ENCODE measurements at regions not wholly inside any gene's neighbourhood (a gene's known extent, or its start where the extent isn't known, plus 50 kb on each side); places are given as distances from the start of the nearest gene placed in this dataset.

DNA sequence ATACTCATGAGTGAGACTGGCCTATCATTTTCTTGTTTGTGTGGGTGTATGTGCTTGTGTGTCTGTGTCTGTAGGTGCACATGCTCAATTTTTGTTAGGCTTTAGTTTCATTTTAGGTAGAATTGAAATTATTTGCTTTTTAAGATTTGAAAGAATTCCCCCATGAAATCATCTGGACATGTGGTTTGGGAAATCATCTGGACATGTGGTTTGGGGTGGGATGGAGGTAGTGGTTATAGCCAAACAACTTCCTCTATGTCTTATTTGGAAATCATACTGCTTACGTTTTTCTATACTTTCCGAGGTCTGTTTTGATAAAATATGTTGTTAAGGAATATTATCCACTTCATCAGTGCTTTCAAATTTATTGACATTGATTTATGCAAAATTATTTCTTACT is 485.4 kb upstream of the CLINT1 start:
- TF ChIP-seq POLR2AphosphoS5 (IDR thresholded peaks at IDR 0.05; ENCODE audit: low read depth) (no peak), CTCF (IDR thresholded peaks at IDR 0.05; ENCODE audit: insufficient read depth, low read length) (no peak)
- no peak overlapping the region for H3K27ac ChIP-seq (replicated peaks)
- DNase-seq (ENCODE audit: low read depth in 1 of 2, low spot score in 1 of 2), result no peak
- H3K27me3 ChIP-seq (ENCODE audit: insufficient read depth, poor library complexity, severe bottlenecking), result no peaks in the 10 kb centered on the region
- no peak overlapping the region for H3K4me3 ChIP-seq (replicated peaks; ENCODE audit: insufficient read depth, low read length)

- Histone ChIP-seq H3K27ac (replicated peaks) (no peak overlapping the region), H3K4me3 (replicated peaks; ENCODE audit: insufficient read depth, low read length) (no peak overlapping the region), H3K27me3 (ENCODE audit: insufficient read depth, poor library complexity, severe bottlenecking) (no peaks in the 10 kb centered on the region)
- DNase-seq (ENCODE audit: low read depth in 1 of 2, low spot score in 1 of 2), result no peak
- no peak for TF ChIP-seq SPI1 (IDR thresholded peaks at IDR 0.05; ENCODE audit: borderline replicate concordance, low read depth)
- no peak for TF ChIP-seq CTCF (IDR thresholded peaks at IDR 0.05; ENCODE audit: insufficient read depth, low read length)
- TF ChIP-seq, protein P1, sequence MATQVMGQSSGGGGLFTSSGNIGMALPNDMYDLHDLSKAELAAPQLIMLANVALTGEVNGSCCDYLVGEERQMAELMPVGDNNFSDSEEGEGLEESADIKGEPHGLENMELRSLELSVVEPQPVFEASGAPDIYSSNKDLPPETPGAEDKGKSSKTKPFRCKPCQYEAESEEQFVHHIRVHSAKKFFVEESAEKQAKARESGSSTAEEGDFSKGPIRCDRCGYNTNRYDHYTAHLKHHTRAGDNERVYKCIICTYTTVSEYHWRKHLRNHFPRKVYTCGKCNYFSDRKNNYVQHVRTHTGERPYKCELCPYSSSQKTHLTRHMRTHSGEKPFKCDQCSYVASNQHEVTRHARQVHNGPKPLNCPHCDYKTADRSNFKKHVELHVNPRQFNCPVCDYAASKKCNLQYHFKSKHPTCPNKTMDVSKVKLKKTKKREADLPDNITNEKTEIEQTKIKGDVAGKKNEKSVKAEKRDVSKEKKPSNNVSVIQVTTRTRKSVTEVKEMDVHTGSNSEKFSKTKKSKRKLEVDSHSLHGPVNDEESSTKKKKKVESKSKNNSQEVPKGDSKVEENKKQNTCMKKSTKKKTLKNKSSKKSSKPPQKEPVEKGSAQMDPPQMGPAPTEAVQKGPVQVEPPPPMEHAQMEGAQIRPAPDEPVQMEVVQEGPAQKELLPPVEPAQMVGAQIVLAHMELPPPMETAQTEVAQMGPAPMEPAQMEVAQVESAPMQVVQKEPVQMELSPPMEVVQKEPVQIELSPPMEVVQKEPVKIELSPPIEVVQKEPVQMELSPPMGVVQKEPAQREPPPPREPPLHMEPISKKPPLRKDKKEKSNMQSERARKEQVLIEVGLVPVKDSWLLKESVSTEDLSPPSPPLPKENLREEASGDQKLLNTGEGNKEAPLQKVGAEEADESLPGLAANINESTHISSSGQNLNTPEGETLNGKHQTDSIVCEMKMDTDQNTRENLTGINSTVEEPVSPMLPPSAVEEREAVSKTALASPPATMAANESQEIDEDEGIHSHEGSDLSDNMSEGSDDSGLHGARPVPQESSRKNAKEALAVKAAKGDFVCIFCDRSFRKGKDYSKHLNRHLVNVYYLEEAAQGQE (IDR thresholded peaks at IDR 0.05; ENCODE audit: insufficient replicate concordance, low read depth), result no peak
- TF ChIP-seq GABPA (IDR thresholded peaks at IDR 0.05; ENCODE audit: low read depth), result no peak
- no peak for TF ChIP-seq POLR2AphosphoS5 (IDR thresholded peaks at IDR 0.05; ENCODE audit: low read depth)
These were observed 481.7 kb upstream of the CLINT1 start for GRCh38 chr5:158340608-158341007.

DNA sequence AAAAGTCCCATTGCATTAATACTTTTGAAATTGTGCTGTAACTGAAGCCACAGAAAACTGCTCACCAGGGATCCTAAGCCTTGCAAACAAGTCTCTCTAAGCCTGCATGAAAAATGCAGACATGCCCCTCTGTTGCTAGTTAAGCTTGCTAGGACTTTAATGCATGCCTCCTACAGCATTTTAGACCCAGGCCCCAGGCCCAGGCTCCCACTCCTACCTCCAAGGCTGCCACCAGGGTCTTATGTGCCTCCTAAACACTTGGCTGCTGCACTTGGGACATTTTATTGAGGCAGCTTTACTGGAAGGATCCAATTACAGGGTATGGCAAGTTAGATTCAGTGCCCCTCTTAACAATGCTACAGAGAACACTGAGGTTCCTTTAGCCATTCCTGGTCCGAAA is 467.3 kb upstream of the CLINT1 start:
- DNase-seq (ENCODE audit: low read depth in 1 of 2, low spot score in 1 of 2), result no peak
- Histone ChIP-seq H3K27me3 (ENCODE audit: insufficient read depth, poor library complexity, severe bottlenecking) (no peaks in the 10 kb centered on the region), H3K4me3 (replicated peaks; ENCODE audit: insufficient read depth, low read length) (no peak overlapping the region), H3K27ac (replicated peaks) (no peak overlapping the region)
- TF ChIP-seq GABPA (IDR thresholded peaks at IDR 0.05; ENCODE audit: low read depth), result no peak
- no peak for TF ChIP-seq CTCF (IDR thresholded peaks at IDR 0.05; ENCODE audit: insufficient read depth, low read length)
- no peak for TF ChIP-seq POLR2AphosphoS5 (IDR thresholded peaks at IDR 0.05; ENCODE audit: low read depth)
- TF ChIP-seq, protein P1 (IDR thresholded peaks at IDR 0.05; ENCODE audit: insufficient replicate concordance, low read depth), result no peak
- TF ChIP-seq SPI1 (IDR thresholded peaks at IDR 0.05; ENCODE audit: borderline replicate concordance, low read depth), result no peak

- Histone ChIP-seq H3K27me3 (ENCODE audit: insufficient read depth, poor library complexity, severe bottlenecking) (no peaks in the 10 kb centered on the region), H3K4me3 (replicated peaks; ENCODE audit: insufficient read depth, low read length) (no peak overlapping the region), H3K27ac (replicated peaks) (no peak overlapping the region)
- DNase-seq (ENCODE audit: low read depth in 1 of 2, low spot score in 1 of 2), result no peak
- TF ChIP-seq GABPA (IDR thresholded peaks at IDR 0.05; ENCODE audit: low read depth) (no peak), POLR2AphosphoS5 (IDR thresholded peaks at IDR 0.05; ENCODE audit: low read depth) (no peak), SPI1 (IDR thresholded peaks at IDR 0.05; ENCODE audit: borderline replicate concordance, low read depth) (no peak), CTCF (IDR thresholded peaks at IDR 0.05; ENCODE audit: insufficient read depth, low read length) (no peak)
- TF ChIP-seq, protein P1 (IDR thresholded peaks at IDR 0.05; ENCODE audit: insufficient replicate concordance, low read depth), result no peak
These were observed 465.3 kb upstream of the CLINT1 start for GRCh38 chr5:158324236-158324635.

All from HL-60 (cell line).